HG03139 (cell line): ENCODE measurements at regions not wholly inside any gene's neighbourhood (a gene's known extent, or its start where the extent isn't known, plus 50 kb on each side); places are given as distances from the start of the nearest gene placed in this dataset.

ENCODE experiments used
- ATAC-seq: cut with Tn5 transposase; IDR thresholded peaks from one replicate; pipeline ENCODE4 v1.9.1; 2021; ENCODE audit not compliant: unreplicated experiment

DNA sequence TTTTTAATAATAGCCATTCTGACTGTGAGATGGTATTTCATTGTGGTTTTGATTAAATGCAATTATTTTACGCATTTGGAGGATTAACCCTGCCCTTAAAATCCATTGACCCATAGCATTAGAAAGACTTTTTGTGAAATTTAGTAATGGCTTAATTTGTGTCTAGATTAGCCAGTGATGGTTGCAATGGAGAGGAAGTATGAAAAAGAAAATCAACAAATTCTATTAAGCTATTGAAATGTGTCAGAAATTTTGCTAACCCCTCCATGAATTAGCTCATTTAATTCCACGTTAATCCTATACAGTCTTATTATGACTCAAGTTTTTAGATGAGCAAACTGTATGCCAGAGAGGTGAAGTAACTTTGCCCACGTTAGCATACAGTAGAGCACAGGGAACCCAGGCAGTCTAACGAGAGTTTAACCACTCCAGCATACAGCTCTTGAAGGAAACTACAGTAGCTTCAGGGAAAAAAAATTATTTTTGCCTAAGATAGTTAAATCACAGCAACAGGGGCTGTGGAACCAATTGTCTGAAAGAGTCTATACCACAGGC lies 158.2 kb upstream of the PPP2R2B start:
- ATAC-seq: no peak

DNA sequence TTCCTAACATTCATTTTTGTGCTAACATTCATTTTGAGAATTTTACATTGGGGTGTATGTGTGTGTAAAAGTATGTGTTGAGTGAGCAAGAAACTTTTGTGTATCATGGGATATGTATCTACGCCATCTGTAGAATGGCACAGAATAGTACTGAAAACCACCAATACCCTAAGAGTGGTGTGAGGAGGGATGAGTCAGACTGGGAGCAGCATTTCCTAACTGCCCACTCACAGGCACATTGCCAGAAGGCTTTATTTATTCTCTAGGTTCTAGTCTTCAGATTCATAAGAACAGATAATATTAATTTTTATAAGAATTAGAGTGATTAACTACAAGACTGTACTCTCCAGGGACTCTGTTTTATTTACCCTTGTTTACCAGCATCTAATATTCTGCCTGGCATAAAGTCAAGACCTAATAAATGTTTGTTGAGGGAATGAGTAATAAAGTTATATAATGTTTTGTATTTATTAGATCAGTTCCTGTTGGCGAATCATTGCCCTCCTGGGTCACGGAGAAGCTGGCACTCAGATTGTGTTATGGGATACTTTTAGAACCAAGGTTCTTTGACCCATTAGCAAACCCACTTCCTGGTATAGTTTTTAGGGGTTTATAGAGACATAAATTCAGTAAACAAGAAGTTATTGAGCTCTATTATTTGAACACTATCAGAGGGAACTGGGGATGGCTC lies 159.1 kb upstream of the PPP2R2B start:
- no peak for ATAC-seq

DNA sequence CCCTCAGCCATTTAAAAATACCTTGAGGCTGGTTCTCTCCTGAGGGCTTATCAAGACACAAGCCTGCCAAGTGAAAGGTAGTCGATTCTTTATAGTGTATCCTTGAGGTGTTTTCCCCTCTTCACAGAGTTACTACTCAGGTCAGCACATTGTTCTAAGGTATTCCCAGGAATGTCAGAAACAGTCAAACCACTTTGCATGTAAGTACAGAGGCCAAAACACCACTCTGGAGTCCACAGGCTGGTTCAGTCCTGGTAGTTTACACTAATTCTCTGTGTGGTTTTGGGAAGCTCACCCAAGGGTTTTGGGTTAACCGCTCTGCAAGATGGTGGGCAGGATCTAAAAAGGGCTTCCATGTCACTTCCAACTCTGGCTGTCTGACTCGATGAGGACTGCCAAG lies 162.3 kb upstream of the PPP2R2B start:
- no peak for ATAC-seq

DNA sequence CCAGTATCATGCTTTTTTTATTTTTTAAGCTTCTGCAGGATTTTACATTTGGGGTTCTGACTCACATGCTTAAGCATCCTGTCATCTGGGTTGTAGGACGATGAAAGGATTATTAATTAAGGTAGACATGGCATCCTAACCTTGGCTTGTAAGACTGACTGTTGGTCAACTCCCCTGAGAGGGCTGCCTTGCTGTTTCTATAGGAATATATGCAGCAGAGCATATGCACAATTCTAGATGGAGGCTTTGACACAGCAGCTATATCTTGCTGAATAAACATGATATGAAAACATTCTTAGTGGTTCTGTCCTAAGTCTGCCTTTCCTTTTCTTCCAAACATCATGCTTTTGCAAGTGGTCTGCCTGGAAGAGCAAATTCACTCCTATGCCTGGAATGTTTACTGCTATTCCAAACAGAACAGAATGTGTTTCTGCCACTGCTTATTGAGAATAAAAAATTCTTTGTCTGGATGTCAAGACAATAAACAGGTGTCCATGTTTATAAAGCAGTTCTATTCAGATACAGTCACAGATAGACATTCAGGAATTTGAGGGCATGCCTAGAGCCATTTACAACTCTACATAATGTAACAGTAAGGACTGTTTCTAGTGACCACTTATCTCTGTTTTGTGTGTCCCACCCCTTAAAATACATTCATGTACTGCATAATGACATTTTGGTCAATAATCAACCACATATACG lies 166.2 kb upstream of the PPP2R2B start:
- ATAC-seq: no peak

DNA sequence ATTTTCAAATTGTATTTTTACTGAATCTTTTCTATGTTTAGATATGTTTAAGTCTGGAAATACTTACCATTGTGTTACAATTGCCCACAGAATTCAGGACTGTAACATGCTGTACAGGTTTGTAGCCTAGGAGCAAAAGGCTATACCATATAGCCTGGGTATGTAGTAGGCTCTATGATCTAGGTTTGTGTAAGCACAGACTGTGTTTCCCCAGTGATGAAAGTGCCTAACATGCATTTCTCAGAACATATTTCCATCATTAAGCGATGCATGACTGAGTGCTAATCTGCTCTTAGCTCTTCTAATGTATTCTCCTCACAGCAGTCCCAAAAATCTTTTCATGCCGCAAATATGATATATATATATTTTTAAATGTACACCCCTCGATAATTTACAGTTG lies 166.7 kb upstream of the PPP2R2B start:
- no peak for ATAC-seq

DNA sequence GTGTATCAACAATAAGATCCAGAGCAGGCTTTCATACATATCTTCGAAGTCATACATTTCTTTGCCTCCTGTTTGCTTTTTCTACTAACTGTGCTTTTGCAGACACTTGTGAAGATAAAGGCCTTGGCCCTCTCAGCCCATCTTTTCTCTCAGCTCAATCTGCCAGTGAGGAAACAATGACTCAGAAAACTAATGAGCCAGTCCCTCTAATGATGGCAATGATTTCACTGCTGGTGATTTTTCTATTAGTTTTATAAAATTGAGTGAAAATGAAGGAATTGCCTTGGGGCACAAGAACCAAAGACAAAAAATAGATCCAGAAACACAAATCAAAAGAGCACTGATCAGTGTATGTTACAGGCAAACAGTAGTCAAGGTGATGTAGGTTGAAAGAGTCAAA lies 167.7 kb upstream of the PPP2R2B start:
- no peak for ATAC-seq

DNA sequence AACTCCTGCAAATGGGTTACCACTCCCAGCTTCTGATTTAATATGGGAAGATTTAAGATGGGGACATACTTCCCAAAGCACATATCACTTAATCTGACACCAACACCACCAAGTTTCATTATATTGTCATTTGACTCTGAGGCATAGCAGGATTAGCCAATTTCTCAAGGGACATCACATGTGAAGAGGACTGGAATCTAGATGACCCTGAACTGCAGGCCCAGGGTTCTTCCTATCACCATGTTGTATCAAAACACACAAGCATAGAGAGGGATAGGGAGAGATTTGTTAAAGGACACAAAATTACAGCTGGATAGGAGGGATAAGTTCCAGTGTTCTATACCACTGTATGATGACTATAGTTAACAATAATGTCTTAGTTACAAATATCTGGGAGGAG lies 168.3 kb upstream of the PPP2R2B start:
- no peak for ATAC-seq

DNA sequence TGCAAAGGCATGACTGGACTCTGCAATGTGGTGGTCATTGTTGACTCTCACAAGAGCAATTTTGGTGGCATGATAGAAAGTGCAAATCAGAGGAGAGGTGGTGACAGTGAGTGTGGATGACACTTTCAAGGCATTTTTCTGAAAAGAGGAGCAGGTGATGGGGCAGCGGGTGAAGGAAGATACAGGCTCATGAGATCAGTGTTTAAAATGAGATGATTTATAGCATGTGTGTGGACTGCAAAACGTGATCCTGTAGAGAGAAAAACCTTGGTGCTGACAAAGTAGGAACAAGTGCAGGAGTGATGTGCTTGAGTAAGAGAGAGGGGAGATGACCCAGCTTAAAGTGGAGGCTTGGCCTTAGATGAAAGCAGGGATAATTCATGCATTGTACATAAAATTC lies 171.2 kb upstream of the PPP2R2B start:
- ATAC-seq: no peak

DNA sequence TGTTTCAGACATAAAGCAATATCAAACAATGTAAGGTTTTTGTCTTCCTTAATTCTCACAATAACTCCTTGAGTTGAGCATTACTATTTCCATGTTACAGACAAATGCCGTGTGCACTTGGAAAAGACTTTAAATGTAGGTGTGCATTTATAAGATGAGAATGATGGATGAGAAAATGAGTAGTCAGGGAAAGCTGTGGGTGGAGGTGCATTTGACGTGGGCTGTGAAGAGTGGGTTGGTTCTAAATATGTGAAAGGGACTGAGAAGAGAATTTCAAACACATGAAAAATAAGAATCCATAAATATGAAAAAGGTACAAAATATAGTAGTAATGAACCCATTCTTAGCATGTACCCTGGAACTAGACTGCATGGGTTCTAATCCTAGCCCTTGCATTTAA lies 171.6 kb upstream of the PPP2R2B start:
- no peak for ATAC-seq

DNA sequence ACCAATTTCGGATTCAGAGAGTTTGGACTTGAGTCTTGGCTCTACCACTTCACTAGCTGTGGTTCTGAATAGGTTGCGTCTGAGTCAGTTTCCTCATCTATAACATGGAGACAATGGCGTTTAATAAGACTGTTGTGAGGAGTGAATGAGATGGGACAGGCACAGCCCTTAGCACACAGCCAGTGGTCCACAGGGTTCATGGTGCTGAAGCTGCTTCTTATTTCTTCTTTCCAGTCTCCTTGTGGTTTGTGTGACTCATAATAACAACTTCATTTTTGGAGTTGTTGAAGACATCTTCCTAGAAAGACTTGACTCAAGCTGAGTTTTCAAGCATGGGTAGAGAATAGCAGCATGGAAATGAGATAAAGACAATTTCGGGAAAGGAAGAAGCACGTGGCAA lies 172.6 kb upstream of the PPP2R2B start:
- ATAC-seq: no peak

DNA sequence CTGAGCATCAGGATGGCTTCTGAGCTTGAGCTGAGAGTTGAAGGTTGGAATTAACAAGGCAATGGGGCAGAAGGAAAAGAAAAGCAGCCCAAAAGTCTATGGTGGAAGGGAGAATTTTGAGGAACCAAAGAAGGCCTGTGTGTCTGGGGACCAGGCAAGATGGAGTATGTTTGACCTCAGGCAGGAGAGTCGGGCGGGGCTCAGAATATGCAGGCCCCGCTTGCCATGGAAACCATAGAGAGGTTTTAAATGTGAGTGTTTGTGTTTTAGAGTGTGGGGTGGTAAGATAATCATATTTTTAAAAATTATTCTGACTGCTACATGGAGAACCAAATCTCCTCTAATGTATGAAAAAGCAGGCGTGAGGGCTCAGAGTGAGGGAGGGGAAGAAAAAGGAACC lies 174.0 kb upstream of the PPP2R2B start:
- ATAC-seq: no peak

DNA sequence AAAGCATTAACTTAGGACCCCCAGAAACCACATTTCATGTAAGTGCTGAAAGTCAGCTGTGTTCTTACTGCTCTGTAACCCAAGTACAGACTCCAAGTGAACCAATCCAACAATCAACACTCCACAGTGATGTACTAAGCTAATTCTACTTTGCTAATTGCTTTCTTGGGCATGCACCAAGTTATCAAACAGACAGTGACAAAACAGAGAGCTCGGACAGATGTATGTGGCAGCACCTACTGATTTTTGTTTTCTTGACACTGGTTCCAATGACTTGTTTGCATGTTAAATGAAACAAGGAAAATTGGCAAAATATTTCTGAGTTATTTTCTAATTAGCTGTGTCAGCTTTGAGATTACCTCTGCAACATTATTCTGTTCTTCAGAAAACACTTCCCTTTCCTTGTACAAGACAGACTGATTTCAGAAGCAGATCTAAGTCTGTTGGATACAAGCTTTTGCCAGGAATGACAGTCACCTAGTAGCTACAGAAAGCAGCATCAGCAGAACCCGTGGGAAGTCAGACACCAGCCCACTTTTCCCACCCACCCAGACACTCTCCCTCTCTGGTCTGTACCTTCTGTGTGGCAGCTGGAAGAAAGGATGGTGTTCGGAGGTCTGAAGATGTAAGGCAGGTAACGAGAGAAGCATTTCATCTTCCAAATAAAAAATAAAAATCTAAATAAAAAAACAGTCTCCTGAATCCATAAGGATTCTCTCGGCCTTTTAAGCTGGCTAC lies 176.7 kb upstream of the PPP2R2B start:
- no peak for ATAC-seq

DNA sequence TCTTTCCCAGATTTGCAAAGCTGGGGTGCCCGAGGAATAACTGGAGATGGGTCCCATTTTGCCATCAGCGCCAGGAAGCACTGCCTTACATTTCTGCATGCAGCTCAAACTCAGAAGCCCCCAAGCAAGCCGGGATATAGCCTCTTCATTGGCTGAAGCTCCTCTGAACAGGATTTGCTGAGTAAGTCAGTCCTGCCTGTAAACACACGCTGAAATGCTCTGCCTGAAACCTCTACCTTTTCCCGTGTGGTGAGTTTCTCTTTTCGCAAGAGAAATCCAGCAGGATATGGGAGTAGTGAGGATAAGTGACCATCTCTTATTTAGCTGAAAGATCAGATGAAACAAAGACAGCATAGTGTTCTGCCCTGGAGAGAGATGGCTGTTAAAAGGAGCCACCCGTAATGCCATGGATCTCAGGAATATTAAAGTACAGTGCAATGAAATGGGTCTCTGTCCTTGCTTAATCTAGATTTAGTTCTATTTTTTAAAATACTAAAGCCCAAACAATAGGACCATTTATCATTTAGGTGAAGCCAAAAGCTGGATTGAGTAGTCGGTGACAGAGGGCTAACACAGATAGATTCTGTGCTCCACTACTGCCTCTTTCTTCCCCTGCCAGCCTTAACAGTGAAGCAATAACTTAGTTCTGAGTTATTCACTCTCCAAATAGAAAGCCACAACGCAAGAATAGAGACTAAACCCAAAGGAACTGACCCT lies 177.5 kb upstream of the PPP2R2B start:
- no peak for ATAC-seq

DNA sequence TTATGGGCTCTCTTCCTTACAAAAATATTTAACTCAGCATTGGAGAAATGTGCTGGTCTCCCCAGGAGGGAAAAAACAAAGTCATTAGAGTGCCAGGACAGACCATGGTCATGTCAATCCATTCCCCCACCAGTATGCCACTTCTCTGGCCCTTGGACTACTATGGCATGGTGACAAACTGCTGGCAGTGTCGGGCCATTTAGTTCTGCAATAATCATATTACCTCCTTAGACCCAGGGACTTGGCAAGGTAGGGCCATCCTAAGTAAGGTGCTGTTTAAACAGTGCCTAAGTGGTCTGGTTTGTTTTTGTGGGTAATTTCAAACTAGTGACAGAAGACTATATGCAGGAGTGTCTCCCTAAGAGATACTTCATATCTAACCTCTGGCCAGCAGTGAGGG lies 177.8 kb upstream of the STK32A start:
- no peak for ATAC-seq

DNA sequence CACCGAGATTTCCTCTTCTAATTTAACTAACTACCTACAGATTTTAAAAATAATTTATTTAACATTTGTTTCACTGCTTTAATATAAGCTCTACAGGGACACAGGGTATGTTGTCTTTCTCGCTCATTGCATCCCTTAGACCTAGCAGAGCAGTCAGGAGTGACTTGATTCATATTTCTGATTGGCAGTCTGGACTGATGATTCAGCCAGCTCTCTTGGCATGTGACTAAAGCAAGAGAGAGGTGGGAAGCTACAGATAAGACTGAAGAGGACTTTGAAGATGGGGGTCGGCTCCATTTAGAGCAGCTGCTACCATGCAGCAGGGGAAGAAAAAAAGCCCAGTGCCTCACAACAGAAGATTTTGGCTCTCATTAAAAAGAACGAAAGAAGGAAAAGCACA lies 173.4 kb upstream of the STK32A start:
- ATAC-seq: no peak

DNA sequence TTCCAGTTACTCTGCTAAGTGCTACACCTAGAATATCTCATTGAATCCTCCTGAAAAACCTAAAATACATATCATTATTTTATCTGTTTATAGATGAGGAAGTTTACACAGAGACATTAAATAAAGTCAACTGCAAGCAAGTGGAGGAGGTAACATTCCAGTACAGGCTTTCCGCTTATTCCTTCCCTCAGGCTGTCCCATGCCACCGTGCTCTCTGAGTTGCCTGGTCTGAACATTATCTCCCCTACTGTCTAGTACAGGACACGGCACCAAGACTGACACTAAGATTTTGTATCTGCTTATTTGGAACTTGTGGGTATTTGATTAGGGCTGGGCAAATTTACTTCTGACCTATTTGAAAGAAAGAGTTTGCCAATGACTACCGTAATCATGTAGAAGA lies 172.4 kb upstream of the STK32A start:
- ATAC-seq: no peak

DNA sequence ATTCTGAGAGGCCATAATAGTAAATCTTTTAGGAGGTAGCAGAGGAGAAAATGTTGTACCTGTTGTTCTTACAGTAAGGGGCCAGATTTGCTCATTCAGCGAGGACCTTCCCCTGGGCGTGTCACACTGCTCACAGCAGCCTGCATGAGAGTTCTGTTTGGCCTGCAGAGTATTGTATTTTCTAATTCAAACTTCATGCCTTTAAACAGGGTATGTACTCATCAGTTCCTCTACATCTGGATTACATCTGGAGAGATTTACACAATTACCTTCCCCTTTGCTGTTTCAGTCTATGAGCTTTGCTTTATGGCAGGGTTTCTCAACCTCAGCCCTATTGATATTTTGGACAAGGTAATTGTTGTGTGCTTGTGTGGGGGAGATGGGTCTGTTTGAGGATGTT lies 170.9 kb upstream of the STK32A start:
- no peak for ATAC-seq

DNA sequence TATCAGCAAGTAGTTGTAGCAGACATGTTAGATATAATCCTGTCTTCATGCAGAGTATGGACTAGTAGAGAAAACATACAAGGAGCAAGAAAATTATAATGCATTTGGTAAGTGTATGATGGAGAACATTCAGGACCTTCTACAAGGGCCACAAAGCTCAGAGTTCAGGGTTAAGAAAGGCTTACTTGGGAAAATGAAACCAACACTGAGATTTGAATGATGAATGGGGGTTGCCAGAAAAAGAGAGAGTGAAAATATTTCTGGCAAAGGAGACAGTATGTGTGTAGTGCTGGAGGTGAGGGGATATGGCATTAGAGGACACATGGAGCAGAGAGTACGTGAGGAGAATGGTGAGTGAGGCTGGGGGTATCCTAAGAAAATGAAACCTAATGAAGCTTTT lies 169.8 kb upstream of the STK32A start:
- ATAC-seq: peak; percentile 64

DNA sequence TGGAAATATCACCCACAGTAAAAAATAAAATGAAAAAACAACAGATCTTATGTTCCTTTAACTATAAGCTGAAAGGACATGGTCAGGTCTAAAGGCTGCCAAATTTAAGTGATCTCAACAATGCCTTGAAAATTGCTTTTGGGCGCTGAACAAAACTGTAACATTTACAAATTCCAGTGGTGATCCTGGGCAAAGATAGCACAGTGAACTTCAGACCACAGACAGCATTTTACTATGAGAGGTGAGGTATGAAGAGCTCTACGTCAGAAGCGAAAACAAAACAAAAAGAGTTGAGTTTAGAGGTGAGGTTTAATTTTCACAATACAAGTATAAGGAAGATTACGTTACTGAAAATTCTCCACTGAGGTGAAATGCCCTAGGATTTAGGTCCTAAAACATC lies 165.8 kb upstream of the STK32A start:
- no peak for ATAC-seq

DNA sequence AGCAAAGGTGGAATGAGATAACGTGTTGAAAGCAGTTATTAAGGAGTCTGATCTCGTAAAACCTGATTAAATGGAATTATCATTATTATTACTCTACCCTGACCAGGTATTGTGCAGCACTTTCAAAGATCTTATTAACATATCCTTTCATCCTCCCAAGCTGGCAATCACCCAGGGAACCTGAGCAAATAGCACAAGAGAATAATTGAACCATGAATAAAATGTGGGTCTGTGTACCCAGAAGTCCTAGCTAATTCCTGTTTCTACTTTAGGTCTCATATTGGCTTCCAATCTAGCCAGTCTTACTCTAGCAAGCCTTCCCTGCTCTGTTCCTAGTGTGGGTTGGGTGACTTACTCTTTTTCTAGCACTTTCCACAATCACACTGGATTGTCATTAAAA lies 162.2 kb upstream of the STK32A start:
- ATAC-seq: no peak

DNA sequence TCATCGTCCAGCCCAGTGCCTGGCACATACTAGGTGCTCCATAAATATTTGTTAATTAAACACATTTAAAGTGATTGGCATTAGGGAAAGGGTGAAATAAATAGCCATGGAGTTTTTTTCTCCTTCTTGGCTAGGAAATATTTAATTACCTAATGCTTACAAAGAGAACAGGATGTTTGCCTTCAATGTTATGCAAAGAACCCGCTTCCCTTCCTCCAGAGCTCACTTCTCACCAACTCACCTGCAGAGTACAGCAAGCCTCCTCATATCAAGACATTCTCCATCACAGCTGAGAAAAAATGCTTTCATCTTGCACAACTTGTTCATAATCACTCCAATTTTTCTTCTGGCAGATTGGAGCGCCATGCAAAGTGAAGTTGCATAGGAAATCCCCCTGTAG lies 161.7 kb upstream of the STK32A start:
- no peak for ATAC-seq
